ENCODE measurements at regions not wholly inside any gene's neighbourhood (a gene's known extent, or its start where the extent isn't known, plus 50 kb on each side); places are given as distances from the start of the nearest gene placed in this dataset.

DNA sequence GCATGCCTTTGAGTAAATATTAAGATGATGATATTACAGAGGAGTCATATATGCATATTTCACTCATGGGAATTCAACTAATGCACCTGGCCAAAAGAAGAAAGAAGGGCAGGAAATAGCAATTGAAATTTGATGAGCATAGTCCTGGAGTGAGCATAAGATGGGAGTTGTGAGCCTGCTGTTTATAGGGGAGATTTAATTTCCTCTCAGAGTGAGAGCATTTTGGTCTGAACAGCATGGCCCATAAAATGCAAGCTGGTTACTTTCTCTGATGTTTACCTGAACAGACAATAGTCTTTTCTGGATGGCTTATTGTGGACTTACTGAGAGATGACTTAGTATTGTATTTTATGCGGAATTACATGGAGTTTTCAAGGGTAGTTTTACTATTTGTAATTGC, 53.6 kb downstream of the FHIP1A start:
- Histone ChIP-seq H3K27ac (ENCODE audit: low read depth in 1 of 2, low read length in 2 of 2) (no peak overlapping the region), H3K79me2 (ENCODE audit: insufficient read depth, low read length) (no peaks in the 10 kb centered on the region), H3K4me2 (replicated peaks; ENCODE audit: extremely low read depth, low read length, poor library complexity, severe bottlenecking) (no peak overlapping the region), H3K9me3 (replicated peaks in 1 of 2; ENCODE audit: control insufficient read depth in 1 of 2, insufficient read depth in 1 of 2, low read length in 2 of 2) (no peaks in the 10 kb centered on the region), H3K9ac (ENCODE audit: insufficient read depth, low read length, poor library complexity, severe bottlenecking) (no peak overlapping the region), H3K36me3 (replicated peaks in 1 of 2; ENCODE audit: control insufficient read depth in 1 of 2, insufficient read depth in 2 of 2, low read length in 2 of 2) (no peaks in the 10 kb centered on the region), H4K20me1 (ENCODE audit: insufficient read depth, low read length) (no peaks in the 10 kb centered on the region), H2AFZ (ENCODE audit: insufficient read depth, low read depth, low read length, poor library complexity, severe bottlenecking) (no peak overlapping the region), H3K4me3 (replicated peaks in 1 of 3; ENCODE audit: low read depth in 2 of 3, low read length in 3 of 3) (no peak overlapping the region), H3K4me1 (ENCODE audit: control insufficient read depth in 1 of 2, insufficient read depth in 2 of 2, low read length in 2 of 2) (no peaks in the 10 kb centered on the region), H3K27me3 (ENCODE audit: control insufficient read depth in 2 of 2, insufficient read depth in 2 of 2, low read length in 2 of 2) (no peaks in the 10 kb centered on the region)
- no peak overlapping the region for H3K4me3 Mint-ChIP-seq
- H3K9me3 Mint-ChIP-seq, result peaks cover 0 to 6% (median 2%) of the 10 kb centered on the region in 7 donors
- no peak overlapping the region for H3K27ac Mint-ChIP-seq
- 100% methylated on average over 1 of the region's 1 CpG for WGBS (ENCODE audit: insufficient coverage)
- no peak for DNase-seq
- intact Hi-C loops (cut with micrococcal nuclease), result no loop called here
- peaks cover 1 to 3% (median 3%) of the 10 kb centered on the region in 3 donors for H3K27me3 Mint-ChIP-seq (ENCODE audit: low read depth in 3 of 3)
- no peaks in the 10 kb centered on the region for H3K36me3 Mint-ChIP-seq
- no peaks in the 10 kb centered on the region for H3K4me1 Mint-ChIP-seq
- TF ChIP-seq, protein P1, sequence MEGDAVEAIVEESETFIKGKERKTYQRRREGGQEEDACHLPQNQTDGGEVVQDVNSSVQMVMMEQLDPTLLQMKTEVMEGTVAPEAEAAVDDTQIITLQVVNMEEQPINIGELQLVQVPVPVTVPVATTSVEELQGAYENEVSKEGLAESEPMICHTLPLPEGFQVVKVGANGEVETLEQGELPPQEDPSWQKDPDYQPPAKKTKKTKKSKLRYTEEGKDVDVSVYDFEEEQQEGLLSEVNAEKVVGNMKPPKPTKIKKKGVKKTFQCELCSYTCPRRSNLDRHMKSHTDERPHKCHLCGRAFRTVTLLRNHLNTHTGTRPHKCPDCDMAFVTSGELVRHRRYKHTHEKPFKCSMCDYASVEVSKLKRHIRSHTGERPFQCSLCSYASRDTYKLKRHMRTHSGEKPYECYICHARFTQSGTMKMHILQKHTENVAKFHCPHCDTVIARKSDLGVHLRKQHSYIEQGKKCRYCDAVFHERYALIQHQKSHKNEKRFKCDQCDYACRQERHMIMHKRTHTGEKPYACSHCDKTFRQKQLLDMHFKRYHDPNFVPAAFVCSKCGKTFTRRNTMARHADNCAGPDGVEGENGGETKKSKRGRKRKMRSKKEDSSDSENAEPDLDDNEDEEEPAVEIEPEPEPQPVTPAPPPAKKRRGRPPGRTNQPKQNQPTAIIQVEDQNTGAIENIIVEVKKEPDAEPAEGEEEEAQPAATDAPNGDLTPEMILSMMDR (IDR thresholded peaks at IDR 0.05), result no peak

DNA sequence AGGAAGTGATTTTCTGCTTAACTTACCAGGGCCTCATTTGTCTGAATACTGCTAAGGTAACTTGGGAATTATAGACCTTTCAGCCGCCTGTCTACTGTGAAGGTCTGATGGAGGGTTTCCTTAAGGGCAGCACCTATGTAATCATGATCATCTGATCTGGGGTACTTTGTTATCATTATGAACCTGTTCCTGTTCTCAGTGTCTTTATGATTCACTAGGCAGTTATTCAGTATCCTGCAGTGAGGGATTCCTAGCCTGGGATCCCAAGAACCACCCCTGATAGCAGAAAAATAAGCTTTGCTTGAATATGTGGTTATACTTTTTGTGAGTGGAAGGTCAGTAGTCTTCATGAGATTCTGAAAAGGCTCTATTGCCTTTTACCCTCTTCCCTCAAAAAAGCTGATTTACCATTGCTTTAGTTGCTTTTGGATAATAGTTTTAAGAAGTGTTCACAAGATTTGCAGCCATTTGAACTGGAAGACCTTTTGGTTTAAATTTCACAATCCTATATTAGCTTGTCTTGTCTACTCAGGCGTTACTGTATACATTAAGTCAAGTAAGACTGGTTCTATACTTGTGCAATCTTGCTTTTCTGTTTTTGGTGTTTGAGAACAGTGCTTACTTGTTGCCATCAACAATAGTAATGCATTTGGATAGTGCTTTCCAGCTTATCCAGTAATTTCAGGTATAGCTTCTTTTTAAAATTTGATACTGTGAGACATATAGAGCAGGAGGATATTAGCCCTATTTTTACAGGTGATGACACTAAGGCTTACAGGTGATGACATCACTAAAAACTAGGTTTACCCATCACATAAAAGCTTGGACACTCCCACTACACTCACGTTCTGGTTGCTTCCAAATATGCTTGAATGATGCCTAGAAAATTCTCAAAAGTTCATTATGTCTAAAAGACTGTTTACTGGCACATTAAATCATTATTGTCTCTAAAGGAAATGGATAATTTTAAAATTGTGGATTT, 60.0 kb downstream of the FHIP1A start:
- Histone ChIP-seq H4K20me1 (ENCODE audit: insufficient read depth, low read length) (no peaks in the 10 kb centered on the region), H3K36me3 (replicated peaks in 1 of 2; ENCODE audit: control insufficient read depth in 1 of 2, insufficient read depth in 2 of 2, low read length in 2 of 2) (no peaks in the 10 kb centered on the region), H3K79me2 (ENCODE audit: insufficient read depth, low read length) (no peaks in the 10 kb centered on the region), H3K9ac (ENCODE audit: insufficient read depth, low read length, poor library complexity, severe bottlenecking) (no peak overlapping the region), H3K4me1 (ENCODE audit: control insufficient read depth in 1 of 2, insufficient read depth in 2 of 2, low read length in 2 of 2) (no peaks in the 10 kb centered on the region), H3K4me2 (replicated peaks; ENCODE audit: extremely low read depth, low read length, poor library complexity, severe bottlenecking) (no peak overlapping the region), H3K4me3 (replicated peaks in 1 of 3; ENCODE audit: low read depth in 2 of 3, low read length in 3 of 3) (no peak overlapping the region), H2AFZ (ENCODE audit: insufficient read depth, low read depth, low read length, poor library complexity, severe bottlenecking) (no peak overlapping the region), H3K9me3 (replicated peaks in 1 of 2; ENCODE audit: control insufficient read depth in 1 of 2, insufficient read depth in 1 of 2, low read length in 2 of 2) (no peaks in the 10 kb centered on the region), H3K27me3 (ENCODE audit: control insufficient read depth in 2 of 2, insufficient read depth in 2 of 2, low read length in 2 of 2) (peaks cover 0 to 2% of the 10 kb centered on the region in 2 donors), H3K27ac (ENCODE audit: low read depth in 1 of 2, low read length in 2 of 2) (no peak overlapping the region)
- Mint-ChIP-seq H3K4me3 (no peak overlapping the region), H3K9me3 (peaks cover 0 to 7% (median 3%) of the 10 kb centered on the region in 7 donors), H3K4me1 (no peaks in the 10 kb centered on the region), H3K27ac (no peak overlapping the region), H3K36me3 (no peaks in the 10 kb centered on the region), H3K27me3 (ENCODE audit: low read depth in 3 of 3) (peaks cover 2 to 11% (median 2%) of the 10 kb centered on the region in 3 donors)
- 85% methylated on average over 2 of the region's 3 CpGs for WGBS (ENCODE audit: insufficient coverage)
- intact Hi-C loops (cut with micrococcal nuclease), result no loop called here
- TF ChIP-seq, protein P1 (IDR thresholded peaks at IDR 0.05), result no peak
- no peak for DNase-seq

Measured in CD14-positive monocyte (primary cell).